HG03520 (cell line): ENCODE measurements at regions not wholly inside any gene's neighbourhood (a gene's known extent, or its start where the extent isn't known, plus 50 kb on each side); places are given as distances from the start of the nearest gene placed in this dataset.
"Not testable (repeated sequence)": the region's sequence is repeated elsewhere in the genome, so short reads cannot be mapped to it uniquely, and the experiment has no call there.

Experiments used
- ATAC-seq: cut with Tn5 transposase; IDR thresholded peaks from one replicate; pipeline ENCODE4 v1.9.1; 2021; ENCODE audit warnings: mild to moderate bottlenecking, moderate library complexity; ENCODE audit not compliant: unreplicated experiment

DNA sequence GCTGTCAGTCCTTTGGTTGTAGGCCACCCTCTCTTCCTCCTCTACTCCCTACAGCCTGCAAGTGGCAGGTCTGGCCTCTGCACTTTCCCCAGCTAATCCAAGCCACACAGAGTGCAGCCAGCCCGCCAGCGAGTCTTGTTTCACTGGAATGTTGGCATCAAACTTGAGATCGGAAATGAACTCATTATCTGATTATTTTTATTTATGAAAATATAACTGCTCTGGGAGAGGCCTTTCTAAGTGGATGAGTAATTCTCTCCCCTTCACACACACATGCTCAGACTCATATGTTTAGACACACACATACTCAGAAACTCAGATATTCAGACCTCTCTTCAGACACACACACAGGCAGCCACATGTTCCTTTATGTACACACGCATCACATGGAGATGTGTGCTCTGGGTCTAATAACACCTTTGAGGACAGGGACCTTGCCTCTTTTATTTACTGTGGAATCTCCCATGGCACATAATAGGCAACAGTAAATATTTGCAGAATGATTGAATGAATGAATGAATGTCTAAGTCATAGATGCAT lies 151.3 kb downstream of the ZFP36L2 start:
- no peak for ATAC-seq

DNA sequence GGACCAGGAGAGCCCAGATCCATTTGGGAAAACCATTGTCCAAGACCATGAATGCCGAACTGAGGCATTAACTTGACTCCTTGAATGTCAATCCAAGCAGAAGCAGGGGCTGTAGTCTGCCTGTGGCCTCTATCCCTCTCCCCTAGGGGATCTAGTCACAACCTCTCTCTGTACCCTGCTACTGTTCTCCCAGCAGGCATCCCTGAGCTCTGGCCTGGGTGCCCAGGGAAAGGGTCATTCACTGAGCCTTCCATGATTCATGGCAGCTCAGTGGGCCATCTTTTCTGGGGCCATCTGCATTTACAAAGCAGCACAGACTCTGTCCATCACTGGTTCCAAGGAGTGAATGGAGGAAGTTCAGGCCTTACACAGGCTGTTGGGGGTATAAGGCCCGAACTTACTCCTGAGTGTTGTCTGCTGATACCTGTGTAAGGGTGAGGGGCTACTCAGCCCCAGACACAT lies 151.8 kb downstream of the ZFP36L2 start:
- ATAC-seq, result no peak

DNA sequence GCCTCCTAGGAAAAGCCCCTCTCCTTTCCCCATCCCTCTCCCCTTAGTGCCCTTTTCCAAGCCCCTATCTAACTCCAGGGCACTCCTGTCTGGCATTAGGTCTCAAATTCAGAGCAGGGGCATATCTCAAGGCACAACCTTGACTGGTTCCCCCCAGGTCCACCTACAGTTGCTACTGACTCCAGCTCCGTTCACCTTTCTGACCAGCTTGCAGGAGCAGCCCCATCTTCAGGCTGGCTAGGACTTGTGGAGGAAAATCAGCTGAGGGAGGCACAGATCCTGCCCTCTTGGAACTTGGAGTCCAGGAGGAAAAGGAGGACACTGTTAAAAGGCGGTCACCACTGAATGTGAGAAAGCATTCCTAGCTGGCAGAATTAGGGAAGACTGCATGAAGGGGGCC lies 152.4 kb downstream of the ZFP36L2 start:
- no peak for ATAC-seq

DNA sequence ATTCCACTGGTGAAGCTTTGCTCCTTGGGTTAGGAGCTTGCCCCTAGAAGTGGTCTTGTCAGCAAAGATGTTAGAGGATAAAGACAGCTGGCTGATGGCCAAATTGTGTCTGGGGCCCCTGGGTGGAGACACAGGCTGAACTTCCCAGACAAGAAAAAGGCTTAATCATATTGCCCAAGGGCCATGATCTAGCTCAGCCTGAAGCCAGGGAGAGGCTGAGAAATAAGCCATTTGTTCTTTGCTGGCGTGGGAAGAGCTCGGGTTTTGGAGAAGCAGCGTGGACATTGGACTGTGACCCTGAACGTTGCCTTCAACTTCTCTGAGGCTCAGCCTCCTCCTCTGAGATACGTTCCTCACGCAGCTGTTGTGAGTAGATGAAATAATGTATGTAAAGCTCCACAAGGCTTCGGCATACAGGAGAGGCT lies 153.0 kb downstream of the ZFP36L2 start:
- ATAC-seq, result no peak

DNA sequence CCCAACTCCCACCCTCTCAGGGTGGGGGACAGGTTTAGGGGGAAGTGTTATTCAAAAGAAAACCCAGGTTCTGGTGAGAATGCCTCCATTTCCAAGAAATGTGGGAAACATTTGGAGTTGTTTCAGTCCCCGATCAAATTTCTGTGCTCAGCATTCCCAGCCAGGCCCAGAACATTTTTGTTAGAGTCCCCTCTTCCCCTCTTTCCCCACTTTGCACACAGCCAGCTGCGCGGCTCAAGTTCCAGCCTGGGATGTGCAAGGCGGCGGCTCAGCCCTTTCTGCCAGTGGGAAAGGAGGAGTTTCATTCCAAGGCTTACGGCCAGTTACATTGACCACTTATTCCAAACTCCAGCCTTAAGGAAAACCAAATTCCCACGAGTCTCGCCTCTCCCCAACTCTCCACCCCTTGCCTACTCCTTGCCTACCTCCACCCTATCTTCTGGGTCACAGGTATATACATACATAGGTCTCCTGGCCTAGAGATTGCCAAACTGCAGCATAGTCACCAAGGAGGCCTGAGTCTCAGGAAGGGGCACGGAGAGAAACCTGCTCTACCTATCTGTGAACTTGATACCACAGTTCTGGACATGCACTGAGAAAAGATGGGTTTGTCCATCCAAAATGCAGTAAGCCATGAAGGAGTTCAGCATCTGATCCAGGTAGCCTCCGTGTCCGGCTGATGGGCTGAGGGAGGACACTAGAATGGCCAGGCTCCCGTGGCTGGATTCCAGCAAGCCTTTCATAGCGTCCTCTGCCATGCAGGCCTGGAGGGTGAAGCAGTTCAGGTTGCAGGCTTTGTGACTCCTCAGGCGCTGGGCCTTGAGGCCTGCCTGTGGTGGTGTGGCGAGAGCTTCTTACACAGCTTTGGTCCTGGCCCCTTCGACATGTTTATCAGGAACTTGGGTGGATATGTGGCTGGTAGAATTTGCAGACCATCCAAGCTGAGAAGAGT lies 154.5 kb downstream of the ZFP36L2 start:
- ATAC-seq, result no peak

DNA sequence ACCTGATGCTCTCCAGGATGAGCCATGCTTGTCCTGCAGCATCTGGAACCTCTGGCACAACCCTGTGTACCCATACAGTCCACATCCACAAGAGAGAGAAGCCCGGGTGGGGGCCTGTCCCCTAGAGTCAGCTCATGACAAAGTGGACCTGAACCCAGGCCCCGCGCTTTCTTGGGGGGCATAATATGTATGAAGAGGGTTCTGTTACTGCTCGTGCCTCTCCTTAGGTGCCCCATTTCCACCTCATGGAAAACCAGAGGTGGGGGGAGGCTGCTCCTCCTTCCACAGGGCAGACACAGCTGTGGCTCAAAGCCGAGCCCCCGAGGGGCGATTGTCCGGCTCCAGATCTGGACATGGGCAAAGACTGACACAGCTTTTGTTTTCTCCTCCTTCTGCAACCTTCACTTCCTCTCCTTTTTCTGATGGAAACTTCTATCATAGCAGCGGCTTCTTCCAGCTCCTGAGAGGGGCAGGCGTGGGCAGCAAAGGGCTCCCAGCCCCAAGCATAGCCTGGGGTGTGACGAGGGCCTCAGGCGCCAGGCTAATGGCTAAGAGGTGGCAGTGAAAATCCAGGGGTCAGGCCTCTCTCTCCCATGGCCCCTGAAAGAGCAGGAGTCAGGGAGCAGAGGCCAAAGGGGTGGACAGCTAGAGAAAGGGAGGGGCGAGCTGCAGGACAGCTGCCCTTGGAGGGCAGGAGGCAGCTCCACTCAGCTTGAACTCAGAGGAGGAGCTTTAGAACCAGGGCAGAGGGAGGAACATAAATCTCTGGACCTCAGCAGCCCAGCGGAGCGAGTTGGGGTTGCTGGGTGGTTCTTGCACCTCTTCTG lies 155.5 kb downstream of the ZFP36L2 start:
- ATAC-seq, result no peak

DNA sequence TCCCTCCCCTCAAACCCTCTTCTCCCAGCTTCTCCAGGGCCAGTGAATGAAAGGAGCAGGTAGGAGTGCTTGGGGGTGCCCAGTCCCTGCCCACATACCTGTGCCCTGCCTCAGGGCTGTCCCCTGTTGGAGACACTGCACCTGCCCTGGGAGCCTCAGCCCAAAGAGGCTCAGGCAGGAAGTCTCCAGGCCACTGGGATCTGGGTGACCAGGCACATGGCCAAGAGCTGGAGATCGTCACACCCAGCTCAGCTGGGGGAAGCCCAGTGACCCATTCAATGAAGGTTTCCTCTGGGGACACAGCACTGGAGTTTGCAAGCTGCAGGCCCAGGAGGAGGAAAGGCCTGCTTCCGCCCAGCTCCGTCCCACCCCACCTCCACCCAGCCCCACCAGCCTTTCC lies 156.4 kb downstream of the ZFP36L2 start:
- ATAC-seq, result no peak

DNA sequence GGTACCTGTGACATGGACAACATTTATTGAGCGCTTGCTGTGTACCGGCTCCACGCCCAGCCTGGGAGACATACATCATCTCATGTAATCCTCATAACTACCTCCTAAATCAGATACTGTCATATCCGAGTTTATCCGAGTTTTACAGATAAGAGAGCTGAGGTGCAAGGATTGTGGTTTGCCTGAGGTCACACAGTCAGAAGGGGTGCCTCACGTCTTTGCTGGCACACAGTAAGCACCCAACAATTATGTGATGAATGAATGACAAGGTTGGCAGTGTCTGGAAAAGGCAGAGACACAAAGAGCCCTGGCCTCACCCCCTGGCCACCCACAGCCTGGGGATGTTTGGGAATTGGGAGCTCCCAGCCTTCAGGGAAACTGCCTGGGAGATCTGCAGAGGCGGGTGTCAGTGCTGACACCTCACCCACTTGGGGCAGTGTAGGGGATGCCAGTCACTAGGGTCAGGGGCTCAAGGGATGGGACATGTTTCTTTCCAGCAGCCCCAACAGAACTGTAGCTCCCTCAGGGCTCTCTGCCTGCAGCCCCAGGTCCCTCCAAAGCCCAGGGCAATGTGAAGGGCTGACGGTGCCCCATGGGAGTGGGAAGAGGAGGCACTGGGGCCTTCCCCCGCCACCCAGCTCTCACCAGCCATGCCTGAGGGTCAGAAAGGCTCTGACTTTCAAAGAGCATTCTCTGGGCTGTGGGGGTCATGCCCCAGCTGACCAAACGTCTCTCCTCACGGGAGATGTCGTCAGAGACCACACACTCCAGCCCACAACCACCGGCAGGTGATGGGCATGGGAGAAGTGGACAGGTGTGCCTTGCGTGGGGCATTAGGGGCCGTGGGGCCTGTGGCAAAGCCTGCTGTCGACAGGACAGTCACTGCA lies 157.5 kb downstream of the ZFP36L2 start:
- no peak for ATAC-seq

DNA sequence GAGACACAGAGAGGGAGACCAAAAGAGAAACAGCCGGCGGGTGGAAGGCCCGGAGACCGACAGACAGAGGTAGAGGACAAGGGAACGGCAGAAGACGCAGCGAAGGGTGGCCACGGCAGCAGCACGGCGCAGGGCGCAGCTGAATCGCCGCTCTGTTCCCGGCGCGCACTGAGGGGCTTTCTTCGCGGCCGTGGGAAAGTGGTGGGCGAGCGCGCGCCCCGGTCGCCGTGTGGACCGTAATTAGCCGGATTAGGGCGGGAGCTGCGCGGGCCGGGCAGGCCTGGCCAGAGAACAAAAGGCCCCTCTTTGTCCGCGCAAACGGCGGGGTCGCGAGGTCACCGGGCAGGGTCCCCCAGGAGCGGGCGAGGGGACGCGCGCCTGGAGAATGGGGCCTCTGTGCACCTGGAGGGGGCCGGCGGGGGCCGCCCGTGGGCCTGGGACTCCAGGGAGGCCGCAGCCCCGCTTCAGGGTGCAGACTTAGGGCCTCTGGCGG lies 158.3 kb downstream of the ZFP36L2 start:
- ATAC-seq, result no peak

DNA sequence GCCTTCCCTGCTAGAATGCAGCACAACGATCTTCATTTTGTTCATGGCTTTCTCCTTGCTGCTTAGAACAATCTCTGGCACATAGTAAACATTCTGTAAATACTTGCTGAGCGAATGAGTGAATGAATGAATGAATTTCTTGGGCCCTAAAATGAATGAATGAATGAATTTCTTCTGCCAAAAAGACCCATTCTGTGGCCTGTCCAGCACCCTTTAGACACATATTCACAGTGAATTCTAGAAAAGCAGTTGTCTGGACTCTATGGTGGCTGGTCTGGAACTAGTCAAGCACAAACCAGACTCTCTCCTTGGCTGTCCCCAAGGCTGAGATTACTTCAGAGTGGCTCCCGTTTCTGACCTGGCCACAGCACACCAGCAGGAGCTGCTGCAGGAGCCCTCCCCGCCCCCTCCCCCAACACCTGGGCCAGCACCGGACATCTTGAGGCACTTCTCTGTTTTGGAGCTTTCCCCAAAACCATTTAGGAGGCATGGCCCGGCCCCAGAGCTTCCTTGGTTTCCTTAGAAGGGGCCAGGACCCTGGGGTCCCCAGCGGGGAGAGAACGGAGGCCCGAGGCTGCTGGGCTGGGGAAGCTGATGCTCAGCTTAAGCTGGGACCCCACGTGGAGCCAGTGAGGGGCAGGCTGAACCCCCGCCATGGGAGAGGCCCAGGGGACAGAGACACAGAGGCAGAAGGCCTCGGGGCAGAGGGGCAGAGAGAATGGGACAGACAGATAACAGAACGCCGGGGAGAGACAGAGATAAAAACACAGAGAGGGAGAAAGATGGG lies 159.0 kb downstream of the ZFP36L2 start:
- no peak for ATAC-seq

DNA sequence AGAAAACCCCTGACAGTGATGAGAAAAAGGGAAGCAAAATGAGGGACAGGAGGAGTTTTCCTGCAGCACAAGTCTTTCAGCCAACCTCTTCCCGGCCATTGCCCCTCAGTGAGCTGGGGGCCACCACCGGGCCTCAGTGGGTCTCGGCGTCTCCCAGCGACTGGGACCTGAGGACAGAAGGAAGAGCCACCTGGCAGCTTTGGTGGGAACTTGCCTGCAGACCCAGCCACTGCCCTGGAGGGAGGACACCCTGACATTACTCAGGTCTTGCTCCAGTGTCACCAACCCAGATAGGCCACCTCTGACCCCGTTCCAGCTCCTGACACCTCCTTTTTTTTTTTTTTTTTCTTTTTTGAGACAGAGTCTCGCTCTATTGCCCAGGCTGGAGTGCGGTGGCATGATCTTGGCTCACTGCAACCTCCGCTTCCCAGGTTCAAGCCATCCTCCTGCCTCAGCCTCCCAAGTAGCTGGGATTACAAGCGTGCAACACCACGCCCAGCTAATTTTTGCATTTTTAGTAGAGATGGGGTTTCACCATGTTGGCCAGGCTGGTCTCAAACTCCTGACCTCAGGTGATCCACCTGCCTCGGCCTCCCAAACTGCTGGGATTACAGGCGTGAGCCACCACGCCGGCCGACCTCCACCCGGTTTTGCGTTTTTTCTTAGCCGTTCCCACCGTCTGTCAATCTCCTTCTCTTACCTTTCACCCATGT lies 159.7 kb downstream of the ZFP36L2 start:
- not testable (repeated sequence) for ATAC-seq

DNA sequence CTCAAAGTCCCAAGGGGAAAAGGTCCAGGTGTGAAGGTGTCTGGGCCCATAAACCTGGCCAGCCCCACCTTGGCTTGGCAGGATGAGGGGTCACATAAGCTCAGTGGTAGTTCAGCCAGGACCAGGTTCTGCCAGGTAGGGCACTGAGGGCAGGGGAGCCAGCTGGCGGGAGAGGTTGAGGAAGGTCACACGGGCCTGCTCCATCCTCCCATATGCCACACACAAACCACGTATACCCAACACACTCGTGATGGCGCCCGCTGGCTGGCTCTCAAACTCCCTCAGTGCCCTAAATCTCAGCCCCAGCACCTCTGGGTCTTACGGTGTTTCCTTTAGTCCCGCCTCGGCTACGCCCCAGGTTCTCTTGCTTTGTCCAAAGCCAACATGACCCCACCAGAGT lies 160.5 kb downstream of the ZFP36L2 start:
- no peak for ATAC-seq

DNA sequence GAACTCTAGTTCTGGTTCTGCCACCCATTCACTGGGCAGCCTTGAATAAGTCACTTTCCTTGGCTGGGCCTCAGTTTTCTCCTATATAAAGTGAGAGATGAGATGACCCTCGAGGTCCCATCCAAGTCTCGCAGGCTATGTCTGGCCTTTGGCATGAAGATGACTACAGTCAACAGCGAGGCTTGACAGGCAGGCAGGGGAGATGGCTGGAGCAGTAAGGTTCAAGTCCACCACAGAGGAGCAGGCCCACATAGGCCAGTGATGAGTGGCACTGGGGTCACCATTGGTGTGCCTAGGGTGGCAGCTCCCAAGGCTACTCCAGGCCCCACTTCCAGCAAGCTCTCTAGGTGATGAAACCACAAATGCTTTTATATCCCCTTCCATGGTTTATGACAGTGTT lies 161.4 kb downstream of the ZFP36L2 start:
- no peak for ATAC-seq

DNA sequence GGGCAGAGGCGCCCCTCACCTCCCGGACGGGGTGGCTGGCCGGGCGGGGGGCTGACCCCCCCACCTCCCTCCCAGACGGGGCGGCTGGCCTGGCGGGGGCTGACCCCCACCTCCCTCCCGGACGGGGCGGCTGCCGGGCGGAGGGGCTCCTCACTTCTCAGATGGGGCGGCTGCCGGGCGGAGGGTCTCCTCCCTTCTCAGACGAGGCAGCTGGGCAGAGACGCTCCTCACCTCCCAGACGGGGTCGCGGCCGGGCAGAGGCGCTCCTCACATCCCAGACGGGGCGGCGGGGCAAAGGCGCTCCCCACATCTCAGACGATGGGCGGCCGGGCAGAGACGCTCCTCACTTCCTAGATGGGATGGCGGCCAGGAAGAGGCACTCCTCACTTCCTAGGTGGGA lies 163.3 kb downstream of the ZFP36L2 start:
- not testable (repeated sequence) for ATAC-seq

DNA sequence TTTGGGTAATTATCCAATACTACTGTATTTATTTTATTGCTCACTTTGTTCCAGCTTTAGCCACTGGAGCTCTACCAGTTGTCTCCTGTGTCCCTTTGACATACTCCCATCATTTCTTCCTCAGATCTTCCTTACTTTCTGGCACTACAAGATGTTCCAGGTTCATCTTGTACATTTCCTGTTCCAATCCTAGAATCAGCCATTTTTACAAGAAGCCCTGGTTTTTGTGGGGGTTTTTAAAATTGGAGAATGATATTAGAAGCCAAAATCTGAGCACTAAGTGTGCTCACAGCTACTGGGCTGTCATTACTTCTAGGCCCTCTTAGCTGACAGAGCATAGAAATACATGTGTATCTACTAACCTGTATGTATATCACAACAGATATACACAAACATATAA lies 164.3 kb downstream of the ZFP36L2 start:
- no peak for ATAC-seq

DNA sequence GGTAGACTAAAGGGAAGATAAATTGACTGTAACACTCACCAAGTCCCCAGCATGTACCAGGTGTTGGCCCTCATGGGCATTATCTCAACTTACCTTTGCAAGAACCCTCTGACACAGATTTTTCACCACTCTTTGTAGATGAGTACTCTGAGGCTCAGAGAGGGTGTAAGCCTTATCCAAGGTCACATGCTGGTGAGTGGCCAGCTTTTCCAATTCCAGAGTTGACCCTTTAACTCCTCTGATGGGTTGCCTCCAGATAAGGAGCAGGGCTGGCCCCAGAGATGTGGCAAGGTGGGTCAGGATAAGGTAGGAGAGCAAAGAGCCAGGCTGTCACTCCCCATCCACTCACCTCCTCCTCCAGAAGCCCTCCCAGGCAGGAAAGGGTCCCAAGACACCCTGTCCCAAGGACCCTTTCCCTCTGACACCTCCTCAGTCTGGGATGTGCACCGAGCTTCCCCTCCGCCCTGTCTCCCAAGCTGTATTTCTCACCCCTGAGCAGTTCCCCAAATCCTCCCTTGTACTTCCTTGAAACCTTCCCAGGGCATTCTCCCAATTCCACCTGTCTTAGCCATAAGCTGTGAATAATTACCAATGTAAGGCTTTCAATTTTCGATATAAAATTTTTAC lies 165.9 kb downstream of the ZFP36L2 start:
- ATAC-seq, result no peak

DNA sequence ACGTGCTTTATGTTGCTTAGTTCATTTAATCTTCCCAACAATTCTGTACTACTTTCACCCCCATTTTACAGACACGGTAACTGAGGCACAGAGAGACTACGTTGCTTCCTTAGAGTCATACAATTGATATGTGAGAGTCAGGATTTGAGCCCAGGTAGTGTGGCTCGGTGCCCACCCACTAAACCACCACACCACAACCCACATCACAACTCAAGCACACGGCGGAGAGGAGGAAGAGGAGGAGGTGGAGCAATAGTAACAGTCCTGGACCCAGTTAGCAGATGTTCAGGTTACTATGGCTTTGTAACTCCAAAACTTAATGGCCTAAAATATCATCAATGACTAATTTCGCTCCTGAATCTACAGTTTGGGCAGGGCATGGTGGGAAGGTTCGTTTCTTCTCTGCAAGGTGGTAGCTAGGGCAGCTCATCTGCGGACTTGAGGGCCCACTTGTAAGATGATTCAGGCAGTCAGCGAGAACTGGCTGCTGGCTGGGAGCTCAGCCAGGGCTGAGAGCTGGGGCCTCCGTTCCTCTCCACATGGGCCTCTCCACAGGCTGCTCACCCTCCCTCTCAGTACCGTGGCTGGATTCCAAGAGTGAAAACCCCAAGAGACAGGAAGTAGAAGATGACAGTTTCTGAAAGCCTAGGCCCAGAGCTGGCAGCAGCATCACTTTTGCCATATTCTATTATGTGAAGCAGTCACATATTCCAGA lies 167.1 kb downstream of the ZFP36L2 start:
- ATAC-seq, result no peak

DNA sequence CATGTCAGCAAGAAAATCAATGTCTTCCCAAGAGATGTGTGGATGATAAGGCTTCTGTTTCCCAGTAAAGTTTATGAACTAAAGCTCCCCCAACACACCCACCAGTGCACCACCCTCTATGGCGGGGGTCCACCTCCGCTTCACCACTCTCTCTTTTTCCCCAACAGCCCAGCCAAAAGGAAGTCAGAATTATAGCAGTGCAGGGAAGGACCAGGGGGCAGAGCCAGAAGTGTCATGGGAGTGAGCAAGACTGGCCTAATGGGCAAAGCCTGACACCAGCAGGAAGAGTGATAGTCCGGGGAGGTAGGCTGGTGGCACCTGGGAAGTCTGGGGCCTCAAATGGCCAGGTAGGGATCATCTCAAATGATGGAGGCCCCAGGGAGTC lies 167.7 kb downstream of the ZFP36L2 start:
- ATAC-seq, result no peak
